ENCODE measurements at regions not wholly inside any gene's neighbourhood (a gene's known extent, or its start where the extent isn't known, plus 50 kb on each side); places are given as distances from the start of the nearest gene placed in this dataset.

- Mint-ChIP-seq H3K27ac (no peak overlapping the region), H3K4me1 (no peaks in the 10 kb centered on the region), H3K9me3 (ENCODE audit: insufficient read depth) (peaks cover 2% of the 10 kb centered on the region), H3K4me3 (no peak overlapping the region), H3K27me3 (peaks cover 15% of the 10 kb centered on the region)
- H3K4me3 ChIP-seq (ENCODE audit: control extremely low read depth in 1 of 5, extremely low read depth in 1 of 5, insufficient read depth in 1 of 5, low read depth in 2 of 5, low read length in 4 of 5) = no peak overlapping the region
- no peaks in the 10 kb centered on the region for H3K79me2 ChIP-seq (ENCODE audit: control insufficient read depth, insufficient read depth, low read length)
- H2AFZ ChIP-seq (ENCODE audit: insufficient read depth, low read depth, low read length, poor library complexity, severe bottlenecking) = no peak overlapping the region
- DNase-seq = no peak
- no peak overlapping the region for H3K9ac ChIP-seq (ENCODE audit: low read length)
- H3K4me1 ChIP-seq (ENCODE audit: control insufficient read depth in 2 of 2, insufficient read depth in 2 of 2, low read length in 2 of 2) = no peaks in the 10 kb centered on the region
- H4K20me1 ChIP-seq (ENCODE audit: control insufficient read depth, insufficient read depth, low read length, poor library complexity, severe bottlenecking) = no peaks in the 10 kb centered on the region
- TF ChIP-seq EZH2 (IDR thresholded peaks at IDR 0.05; ENCODE audit: borderline replicate concordance, insufficient read depth, low read depth, low read length, poor library complexity, severe bottlenecking) (no peak), CTCF (IDR thresholded peaks at IDR 0.05) (no peak)
- 100% methylated on average over 1 of the region's 3 CpGs for WGBS (ENCODE audit: insufficient coverage)
- CTCF ChIA-PET = interaction anchor here (6.1 kb wide), 1 partner anchor 13 kb away, joined by 42 read pairs; no protein-coding TSS in a partner anchor
- H3K27ac ChIP-seq (ENCODE audit: low read length in 2 of 2) = no peak overlapping the region
- no peak for ATAC-seq (ENCODE audit: low read depth)
- H3K27me3 ChIP-seq (replicated peaks in 1 of 4; ENCODE audit: control extremely low read depth in 1 of 4, control insufficient read depth in 3 of 4, insufficient read depth in 4 of 4, low read length in 3 of 4) = peaks cover 0 to 4% (median 0%) of the 10 kb centered on the region in 4 experiments
- no peak overlapping the region for H3K4me2 ChIP-seq (replicated peaks; ENCODE audit: low read depth, low read length, poor library complexity, severe bottlenecking)
- POLR2A ChIA-PET = no interaction called here
- intact Hi-C loops (cut with micrococcal nuclease) = no loop called here
- H3K36me3 ChIP-seq (replicated peaks in 1 of 2; ENCODE audit: control extremely low read depth in 1 of 2, control insufficient read depth in 1 of 2, extremely low read depth in 1 of 2, insufficient read depth in 2 of 2, low read length in 1 of 2) = no peaks in the 10 kb centered on the region
- no peaks in the 10 kb centered on the region for H3K9me3 ChIP-seq (ENCODE audit: control extremely low read depth in 1 of 3, control insufficient read depth in 2 of 3, insufficient read depth in 1 of 3, low read length in 2 of 3)
Measured at GRCh38 chr15:62732078-62732477, 310.5 kb upstream of the TPM1 start.

- H3K27ac Mint-ChIP-seq = no peak overlapping the region
- no peak overlapping the region for H3K4me3 Mint-ChIP-seq
- intact Hi-C loops (cut with micrococcal nuclease) = no loop called here
Measured at GRCh38 chr15:62734706-62735105, 307.8 kb upstream of the TPM1 start.

More at GRCh38 chr15:62734706-62735105, 307.8 kb upstream of the TPM1 start:
- no peak overlapping the region for H3K4me3 ChIP-seq (ENCODE audit: control extremely low read depth in 1 of 5, extremely low read depth in 1 of 5, insufficient read depth in 1 of 5, low read depth in 2 of 5, low read length in 4 of 5)
- WGBS (ENCODE audit: insufficient coverage) = 92% methylated on average over 4 of the region's 5 CpGs
- no peak for TF ChIP-seq CTCF (IDR thresholded peaks at IDR 0.05)
- TF ChIP-seq EZH2 (IDR thresholded peaks at IDR 0.05; ENCODE audit: borderline replicate concordance, insufficient read depth, low read depth, low read length, poor library complexity, severe bottlenecking) = no peak
- H3K27me3 ChIP-seq (replicated peaks in 1 of 4; ENCODE audit: control extremely low read depth in 1 of 4, control insufficient read depth in 3 of 4, insufficient read depth in 4 of 4, low read length in 3 of 4) = peaks cover 0 to 4% (median 0%) of the 10 kb centered on the region in 4 experiments
- no peaks in the 10 kb centered on the region for H3K4me1 ChIP-seq (ENCODE audit: control insufficient read depth in 2 of 2, insufficient read depth in 2 of 2, low read length in 2 of 2)
- no peak overlapping the region for H3K4me2 ChIP-seq (replicated peaks; ENCODE audit: low read depth, low read length, poor library complexity, severe bottlenecking)
- CTCF ChIA-PET = interaction anchor here (6.1 kb wide), 1 partner anchor 10 kb away, joined by 42 read pairs; no protein-coding TSS in a partner anchor
- no peak overlapping the region for H2AFZ ChIP-seq (ENCODE audit: insufficient read depth, low read depth, low read length, poor library complexity, severe bottlenecking)
- ATAC-seq (ENCODE audit: low read depth) (no peak), DNase-seq (no peak)
- no peaks in the 10 kb centered on the region for H3K36me3 ChIP-seq (replicated peaks in 1 of 2; ENCODE audit: control extremely low read depth in 1 of 2, control insufficient read depth in 1 of 2, extremely low read depth in 1 of 2, insufficient read depth in 2 of 2, low read length in 1 of 2)
- H3K79me2 ChIP-seq (ENCODE audit: control insufficient read depth, insufficient read depth, low read length) = no peaks in the 10 kb centered on the region
- no peak overlapping the region for H3K27ac ChIP-seq (ENCODE audit: low read length in 2 of 2)
- POLR2A ChIA-PET = no interaction called here
- no peak overlapping the region for H3K9ac ChIP-seq (ENCODE audit: low read length)
- peaks cover 2% of the 10 kb centered on the region for H3K9me3 Mint-ChIP-seq (ENCODE audit: insufficient read depth)
- H3K9me3 ChIP-seq (ENCODE audit: control extremely low read depth in 1 of 3, control insufficient read depth in 2 of 3, insufficient read depth in 1 of 3, low read length in 2 of 3) = no peaks in the 10 kb centered on the region
- no peaks in the 10 kb centered on the region for H4K20me1 ChIP-seq (ENCODE audit: control insufficient read depth, insufficient read depth, low read length, poor library complexity, severe bottlenecking)
- H3K4me1 Mint-ChIP-seq = no peaks in the 10 kb centered on the region
- H3K27me3 Mint-ChIP-seq = peaks cover 15% of the 10 kb centered on the region

Data from B cell (primary cell).